Stimulated activated CD4-positive, alpha-beta T cell treated with anti-CD3 and anti-CD28 coated beads, Interleukin-4, amount 100 ng/mL, for 1 hour (primary cell): ENCODE measurements at regions not wholly inside any gene's neighbourhood (a gene's known extent, or its start where the extent isn't known, plus 50 kb on each side); places are given as distances from the start of the nearest gene placed in this dataset.

Experiments
- DNase-seq: peaks from one replicate; pipeline ENCODE4 v3.0.0-alpha.2; 2020

DNA sequence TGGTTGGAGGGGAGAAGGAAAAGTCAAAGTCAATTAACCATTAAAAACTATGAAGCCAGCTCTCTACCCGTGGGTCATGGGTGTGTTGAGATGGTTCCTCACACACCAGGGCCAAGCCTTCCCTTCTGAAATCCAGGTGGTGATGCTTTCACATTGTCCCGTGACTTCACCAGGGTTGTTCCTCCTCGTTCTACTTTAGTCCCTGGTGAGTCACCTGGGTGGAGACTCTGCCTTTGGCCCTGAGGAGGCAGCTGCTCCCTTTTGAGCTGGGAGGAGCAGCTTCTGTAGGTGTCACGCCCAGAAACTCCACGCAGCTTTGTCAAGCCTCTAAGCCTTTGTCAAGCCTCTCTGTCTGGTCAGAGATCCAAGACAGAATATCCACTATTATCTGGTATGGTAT is 348.3 kb downstream of the BMP4 start:
- DNase-seq = no peak

DNA sequence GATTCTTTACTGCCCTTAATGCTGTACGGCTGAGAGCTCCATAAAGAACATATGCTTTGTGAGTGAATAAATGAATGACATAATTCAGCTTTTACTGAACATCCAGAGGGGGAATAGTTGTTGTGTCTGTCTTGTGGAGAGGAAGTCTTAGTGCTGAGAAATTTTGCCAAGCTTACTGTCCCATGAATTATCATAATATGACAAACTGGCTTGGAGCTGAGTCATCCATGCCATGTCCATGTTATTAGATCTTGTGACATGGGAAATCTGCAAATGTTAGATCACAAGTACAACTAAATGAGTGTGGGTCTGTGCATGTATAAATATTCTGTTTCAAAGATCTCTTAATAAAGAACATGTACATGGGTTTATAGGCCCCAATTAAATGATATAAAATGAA is 350.4 kb downstream of the BMP4 start:
- DNase-seq = no peak

DNA sequence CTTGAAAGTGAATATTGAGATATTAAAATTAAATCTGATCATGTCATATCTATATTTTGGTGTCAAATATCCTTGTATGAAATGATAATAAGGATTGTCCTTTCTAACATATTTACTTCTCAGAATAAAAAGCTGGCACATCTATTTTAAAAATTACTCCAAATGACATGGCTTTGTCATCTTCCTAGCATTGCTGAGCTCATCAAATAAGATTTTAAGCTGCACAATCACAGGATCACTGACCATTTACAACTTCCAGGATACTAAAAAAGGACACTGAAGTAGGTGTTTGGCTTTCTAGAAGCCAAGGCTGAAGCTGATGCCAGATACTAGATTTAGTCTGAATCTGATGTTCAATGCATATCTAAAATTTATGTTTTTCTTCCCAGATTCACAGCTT is 351.1 kb downstream of the BMP4 start:
- DNase-seq = no peak

DNA sequence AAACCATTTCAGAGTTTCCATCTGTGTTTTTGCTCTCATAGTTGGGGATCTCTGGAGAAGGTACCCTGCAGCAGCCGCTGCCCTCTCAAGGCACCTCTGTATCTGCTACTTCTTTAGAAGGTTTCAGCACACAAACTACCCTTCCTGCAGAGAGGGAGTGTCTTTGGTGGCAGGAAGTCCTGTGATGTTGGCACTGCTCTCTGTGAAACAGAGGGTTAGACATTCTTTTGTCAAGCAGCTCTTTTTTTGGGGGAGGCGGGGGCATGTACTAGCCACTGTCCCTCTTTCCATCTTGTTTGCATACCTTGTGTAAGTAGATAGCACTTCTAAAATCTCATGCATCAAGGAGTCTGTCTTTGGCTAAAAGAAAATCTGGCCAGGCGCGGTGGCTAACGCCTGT is 352.6 kb downstream of the BMP4 start:
- DNase-seq = no peak

DNA sequence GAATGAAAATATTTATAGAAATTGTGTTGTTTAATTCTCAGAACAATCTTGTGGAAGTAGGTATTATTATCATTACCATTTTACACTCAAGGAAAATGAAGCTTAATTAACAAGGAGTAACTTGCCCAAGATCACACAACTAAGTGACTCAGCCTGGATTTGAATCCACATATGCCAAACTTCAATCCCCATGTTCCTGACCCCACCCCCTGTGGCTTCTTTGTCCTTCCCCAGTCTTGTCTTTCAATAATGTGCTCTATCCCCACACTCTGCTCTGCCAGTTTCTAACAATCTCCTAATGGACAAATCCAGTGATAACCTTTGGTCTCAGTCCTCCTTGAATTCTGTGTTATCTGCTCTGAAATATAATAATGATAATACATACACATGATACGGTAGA is 355.2 kb downstream of the BMP4 start:
- no peak for DNase-seq

DNA sequence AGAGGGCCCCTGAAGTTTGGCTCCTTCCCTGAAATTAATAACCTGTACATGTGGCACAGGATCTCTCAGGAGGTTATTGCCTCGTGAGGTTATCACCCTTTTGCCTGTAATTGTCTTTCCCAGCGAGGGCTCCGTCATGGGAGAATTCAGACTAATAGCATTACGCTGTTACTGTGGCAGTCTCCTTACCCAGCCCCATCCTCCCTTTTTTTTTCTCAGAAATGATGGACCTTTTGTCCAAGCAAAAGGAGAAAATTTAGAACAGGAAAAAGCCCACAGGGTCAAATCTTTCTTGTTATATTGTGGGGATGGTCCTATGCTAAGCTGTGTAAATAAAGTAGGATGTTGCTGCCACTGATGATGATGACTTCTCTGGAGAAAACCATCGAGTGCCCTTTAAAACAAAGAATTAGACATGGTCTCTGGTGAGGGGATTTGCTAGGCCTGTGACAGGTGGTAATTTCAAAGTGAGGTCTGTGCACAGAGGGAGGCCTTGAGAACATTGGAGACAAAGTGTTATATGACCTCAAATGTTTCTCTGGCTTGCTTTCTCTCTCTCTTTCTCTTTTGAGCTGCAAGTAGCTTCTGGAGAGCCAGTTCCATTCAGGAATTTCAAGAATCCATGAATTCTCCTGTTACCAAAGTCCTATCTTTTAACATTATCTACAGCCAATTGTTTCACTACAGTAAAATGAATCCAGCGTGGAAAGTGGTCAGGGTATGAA is 357.2 kb downstream of the BMP4 start:
- DNase-seq = no peak

DNA sequence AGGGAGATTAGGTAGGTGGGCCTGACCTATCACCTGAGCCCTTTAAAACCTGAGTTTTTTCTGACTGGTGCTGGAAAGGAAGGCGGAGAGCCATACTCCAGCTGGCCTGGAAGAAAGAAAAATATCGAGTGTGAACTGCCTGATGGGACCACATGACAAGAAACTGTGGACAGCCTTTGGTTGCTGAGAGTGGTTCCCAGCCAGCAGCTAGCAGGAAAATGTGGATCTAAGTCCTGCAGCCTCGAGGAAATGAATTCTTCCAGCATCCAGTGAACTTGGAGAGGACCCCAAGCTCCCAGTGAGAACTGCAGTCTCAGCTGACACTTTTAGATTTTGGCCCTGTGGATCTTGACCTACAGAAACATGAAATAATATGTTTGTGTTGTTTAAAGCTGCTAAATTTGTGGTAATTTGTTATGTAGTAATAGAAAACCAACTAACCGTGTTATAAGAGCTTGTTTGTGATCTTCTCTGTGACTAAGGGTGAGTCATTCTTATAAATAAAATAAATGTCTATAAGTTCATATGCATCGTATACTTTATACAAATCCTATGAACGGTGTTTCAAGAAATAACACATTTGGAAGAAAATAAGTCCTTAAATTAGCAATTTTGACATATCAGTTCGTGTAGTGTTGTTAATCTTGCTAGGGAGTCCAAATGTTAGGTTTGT is 359.6 kb downstream of the BMP4 start:
- no peak for DNase-seq

DNA sequence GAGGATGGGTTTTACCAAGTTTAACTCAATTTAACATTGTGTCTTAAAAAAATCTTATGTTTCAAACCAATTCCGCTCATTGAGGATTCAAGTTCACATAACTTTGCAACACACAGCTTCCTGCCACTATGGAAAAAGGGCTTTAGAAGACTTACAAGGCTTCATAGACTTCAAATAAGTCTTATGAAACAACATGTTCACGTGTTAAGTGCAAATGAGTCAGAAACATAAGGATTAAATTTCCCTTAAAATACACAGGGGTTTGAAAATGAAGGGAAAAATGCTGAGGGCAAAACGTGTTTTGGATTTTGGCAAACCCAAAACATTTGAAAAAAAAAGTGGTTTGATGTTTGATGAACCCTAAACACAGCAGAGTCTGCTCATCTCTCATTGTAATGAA is 364.8 kb downstream of the BMP4 start:
- DNase-seq = no peak

DNA sequence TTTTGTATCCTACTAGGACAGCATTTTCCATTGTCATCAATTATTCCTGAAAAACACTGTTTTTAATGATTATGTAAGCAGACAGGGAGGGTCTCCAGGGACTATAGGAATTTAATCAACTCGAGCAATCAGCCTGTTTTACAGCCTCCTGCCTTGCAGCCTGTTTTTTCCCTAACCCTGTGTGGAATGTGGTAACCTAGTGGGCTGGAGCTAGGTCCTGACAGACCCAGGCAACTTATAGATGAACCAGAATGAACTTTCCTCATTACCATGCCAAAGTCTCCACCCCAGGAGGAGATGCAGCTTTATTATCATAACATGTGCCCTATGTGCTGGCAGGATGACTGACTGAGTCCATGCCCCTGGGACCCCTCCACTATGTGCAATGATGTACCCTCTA is 375.1 kb downstream of the BMP4 start:
- no peak for DNase-seq

DNA sequence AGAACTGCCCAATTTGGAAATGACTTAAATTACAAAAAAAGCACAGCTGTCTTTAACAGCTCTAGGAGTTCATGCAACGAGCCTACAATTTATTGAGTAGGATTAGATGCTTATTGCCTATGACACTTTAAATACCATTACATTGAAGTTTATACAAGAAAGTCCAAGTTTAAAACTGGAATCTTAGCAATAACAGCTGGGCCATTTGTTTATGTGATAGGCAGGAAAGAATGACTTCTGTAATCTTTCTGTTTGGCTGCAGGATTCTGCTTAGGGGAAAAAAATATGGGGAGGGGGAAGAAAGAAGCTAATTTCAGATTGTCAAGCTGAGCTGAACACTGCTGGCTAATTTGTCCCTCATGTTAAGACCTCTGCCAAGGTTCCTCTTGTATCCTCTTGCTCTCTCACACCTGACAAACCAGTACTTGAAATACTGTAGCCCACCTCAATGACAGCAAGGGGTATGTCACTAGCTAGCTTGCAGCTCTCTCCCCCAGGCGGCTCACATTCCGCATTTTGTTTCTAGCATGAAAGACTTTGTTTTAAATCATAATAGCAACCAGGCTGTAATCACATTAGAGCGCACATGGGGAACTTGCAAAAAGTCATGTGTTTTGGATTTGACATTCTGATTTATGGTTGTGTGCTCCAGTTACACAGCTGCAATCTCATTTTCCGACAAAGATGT is 384.8 kb downstream of the BMP4 start:
- no peak for DNase-seq

DNA sequence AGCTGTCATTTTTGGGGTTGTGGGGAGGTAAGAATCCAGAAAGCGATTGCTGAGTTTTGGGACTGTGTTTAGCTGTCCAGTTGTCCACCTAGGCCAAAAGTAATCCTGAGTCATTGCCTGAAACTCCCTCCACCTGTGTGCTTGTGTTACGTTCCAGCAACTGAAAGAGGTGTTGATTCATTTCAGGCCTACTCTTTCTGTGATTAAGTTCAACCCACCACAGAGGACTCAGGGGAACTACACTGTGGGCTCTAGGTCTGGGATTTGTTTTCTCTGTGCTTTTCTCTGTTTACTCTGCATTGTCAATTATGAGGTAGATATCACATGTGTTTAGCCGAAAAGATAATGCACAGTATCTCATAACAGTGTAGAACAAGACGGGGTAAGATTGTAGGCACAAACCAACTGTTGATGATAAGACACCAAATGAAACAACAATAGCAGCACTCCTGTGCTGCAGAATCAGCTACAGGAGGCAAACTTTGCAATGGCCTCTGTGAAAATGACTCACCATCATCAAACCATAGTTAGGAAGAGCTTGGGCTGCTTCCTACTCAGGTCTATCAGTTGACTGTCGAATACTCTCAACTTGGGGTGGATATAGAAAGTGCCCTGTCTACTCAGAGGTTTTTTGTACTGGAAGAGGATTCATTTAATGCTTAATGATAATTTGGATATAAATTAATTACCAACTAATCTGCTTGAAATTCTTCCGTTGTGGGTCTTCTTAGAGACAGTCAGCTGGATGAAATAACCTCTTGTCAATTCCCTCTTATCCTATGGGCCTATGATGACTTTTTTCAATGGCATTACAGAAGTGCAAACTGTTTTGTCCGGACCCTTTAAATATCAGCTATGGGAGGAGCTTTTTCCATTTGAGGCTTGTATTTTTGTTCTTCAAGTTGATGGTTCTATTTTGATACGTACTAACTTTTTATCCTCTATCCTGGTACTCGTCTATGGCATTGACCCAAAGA is 385.9 kb downstream of the BMP4 start:
- DNase-seq = no peak

DNA sequence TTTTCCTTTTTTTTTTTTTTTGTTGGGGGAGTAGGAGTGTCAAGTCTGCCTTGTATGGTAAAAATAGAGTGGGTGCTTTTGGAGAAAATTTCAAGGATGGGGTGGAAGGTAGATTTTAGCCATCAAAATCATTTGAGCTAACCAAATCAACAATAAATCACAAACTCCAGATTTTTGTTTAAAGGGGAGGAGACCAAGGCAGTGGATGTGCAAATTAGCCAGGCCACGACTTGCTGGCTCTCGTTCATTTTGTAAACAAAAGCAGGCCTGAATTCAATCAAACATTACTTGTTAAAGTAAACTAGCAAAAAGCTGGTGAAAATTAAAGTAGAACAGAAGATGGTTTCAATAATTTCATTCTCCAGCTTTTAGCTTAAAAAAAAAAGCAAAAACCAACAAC is 387.2 kb downstream of the BMP4 start:
- DNase-seq = no peak

DNA sequence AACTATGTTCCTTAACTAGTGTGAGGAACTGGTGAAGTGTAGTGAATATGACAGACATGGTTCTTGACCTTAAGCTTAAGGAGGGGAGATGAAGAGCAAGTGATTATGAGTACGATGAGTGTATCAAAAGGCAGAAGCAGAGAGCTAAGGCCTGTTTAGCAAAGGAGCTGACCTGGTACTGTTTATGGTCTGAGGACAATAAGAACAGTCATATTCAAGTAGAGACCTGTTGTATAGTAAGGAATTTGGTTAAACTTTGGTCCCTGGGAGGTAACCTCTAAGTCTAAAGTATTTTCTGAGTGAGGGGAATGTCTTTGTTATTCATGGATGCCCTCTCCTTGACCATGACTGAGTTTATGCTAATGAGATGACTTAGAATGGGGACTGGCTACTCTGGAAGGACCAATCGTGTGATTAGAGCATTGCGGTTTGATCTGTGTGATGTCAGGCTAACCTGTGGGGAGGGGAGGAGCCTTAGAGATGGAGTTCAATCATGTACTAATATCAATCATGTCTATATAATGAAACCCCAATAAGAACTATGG is 389.3 kb downstream of the BMP4 start:
- no peak for DNase-seq

DNA sequence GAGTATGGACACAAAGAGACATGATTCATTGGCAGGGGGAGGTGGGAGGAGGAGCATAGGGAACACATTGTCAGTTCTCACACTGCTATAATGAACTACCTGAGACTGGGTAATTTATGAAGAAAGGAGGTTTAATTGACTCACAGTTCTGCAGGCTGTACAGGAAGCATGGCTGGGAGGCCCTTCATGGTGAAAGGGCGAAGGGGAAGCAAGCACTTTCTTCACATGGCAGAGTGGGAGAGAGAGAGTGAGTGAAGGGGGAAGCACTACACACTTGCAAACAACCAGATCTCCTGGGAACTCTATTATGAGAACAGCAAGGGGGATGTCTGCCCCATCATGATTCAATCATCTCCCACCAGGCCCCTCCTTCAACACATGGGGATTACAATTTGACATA is 391.8 kb downstream of the BMP4 start:
- no peak for DNase-seq

DNA sequence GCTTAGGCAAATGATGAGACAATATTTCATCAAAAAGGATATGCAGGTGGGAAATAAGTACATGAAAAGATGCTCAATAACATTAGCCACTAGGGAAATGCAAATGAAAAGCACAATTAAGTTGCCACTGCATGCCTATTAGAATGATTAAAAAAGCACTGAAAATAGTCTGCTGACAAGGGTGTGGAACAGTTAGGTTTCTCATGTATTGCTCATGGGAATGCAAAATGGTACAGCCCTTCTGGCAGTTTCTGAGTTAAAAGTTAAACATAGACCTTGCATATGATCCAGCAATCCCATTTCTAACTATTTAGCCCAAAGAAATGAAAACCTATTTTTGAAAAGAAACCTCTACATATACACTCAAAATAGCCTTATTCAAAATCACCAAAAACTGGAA is 393.0 kb downstream of the BMP4 start:
- no peak for DNase-seq

DNA sequence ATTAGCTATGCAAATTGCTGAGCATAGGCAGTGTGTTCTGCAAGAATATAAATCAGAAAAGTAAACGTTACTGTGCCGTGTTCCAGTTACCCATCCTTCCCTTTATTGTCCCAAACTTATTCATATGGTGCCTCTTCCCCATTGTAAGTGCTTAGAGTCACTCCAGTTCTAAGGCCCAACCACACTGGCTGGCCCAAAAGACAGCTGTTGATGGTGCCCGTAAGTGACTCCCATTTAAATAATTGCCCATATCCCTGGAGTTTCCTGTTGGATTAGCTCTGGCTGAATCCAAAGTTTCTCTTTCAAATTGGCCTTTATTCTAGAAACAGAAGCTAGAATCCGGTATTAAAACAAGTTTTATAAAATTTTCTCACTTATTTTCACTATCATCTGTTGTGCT is 400.1 kb upstream of the DDHD1 start:
- DNase-seq = no peak

DNA sequence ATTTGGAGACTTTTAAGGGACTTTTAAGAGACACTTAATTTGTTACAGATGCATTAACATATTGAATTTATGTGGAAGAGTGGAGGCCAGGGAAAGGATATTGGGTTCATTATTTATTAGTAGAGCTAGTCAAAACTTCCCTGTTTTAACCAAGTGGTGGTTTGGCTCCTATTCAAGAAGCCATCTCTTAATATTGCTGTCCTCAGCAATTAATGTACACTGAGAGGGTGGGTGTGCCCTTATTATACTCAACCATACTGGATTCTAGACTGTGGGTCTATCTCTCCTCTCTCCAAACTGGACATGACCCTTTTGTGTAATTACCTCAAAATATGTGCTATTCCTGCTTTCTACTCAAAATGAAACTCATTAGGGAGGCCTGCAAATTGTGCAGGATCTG is 398.7 kb upstream of the DDHD1 start:
- DNase-seq = no peak

DNA sequence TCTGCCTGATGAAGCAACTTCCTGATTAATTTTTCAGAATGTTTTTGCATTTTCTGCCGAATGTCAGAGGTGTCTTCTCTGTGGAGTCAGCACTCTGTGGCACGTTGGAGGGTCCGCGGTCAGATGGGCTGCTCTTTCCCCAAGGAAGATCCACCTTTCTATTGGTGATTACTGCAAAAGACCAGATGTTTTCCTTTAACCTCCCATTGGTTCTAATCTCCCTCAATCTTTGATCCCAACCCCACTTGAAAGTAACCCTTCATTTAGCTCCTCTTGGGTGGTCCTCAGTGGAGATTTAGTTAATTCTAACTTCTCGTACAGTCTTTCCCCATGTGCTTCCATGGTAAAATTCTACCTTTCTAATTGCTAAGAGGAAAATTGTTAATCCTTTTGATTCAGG is 397.7 kb upstream of the DDHD1 start:
- no peak for DNase-seq

DNA sequence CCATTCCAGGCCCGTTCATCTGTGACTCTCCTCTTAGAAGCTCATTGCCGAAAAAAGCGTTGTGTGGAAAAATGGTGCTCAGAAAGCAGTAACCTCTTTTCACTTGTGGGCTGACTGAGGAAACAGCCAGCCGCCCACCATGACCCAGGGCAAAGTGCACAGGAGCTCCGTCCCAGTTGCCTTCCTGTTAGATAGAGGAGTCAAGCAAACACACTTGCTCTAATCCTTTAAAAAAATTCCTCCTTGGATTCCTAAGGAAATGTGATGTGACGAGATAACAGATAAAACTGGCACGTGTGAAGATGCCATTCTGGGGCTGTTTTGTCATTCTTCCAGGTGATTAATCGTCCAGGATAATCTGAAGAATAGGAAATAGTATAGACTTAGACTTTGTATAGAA is 396.8 kb upstream of the DDHD1 start:
- DNase-seq = no peak

DNA sequence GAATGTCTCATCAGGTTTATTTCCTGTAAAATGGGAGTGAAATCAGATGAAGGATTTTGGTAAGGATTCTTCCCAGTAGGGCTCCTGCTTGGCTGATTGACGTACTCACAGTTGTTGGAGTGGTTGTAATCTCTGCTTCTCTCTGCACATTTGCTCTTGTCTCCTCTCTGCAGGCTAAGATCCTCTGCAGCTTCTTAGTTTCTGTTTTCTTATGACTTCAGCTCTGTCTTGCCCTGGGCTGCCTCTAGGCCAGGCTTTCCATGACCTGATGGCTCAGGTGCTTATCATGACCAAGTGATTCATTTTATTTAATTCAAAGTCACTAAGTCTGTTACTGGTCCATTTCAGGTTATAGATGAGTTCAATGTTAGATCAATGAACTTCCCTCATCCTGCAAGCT is 394.5 kb upstream of the DDHD1 start:
- no peak for DNase-seq

DNA sequence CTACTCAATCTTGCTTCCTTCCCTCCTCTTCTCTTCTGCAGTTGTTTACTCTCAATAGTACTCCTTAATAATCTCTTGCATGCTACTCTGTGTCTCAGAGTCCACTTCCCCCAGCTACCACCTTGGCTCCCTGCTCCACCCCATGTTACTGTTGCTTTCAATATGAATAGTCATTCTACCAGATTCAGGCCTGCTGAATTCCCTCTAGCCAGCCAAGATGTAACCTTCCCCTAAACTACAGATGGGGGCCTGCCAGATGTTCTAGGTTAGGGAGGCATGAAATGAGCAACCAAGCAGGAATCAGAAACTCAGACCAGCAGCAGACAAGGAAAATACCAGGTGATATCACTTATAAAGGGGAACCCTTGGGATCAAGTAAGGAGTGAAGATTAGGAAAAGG is 392.1 kb upstream of the DDHD1 start:
- DNase-seq = no peak

DNA sequence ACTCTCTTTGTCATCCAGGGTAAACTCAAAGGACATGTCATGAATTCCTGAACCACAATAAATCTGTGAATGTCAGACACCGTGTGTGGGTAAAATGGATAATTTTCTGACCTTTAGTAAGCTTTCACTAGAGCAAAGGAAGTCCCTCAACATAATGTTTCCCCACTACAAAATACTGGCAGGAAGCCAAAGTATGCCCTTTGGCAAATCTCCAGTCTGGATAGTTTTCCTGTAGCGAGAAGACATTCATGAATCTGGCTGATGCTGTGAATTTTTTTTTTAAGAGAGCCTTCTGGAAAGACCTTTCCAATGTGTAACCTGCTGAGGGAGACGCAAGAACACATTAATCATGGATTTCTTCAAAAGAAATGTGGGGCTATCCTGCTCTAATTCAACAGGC is 389.6 kb upstream of the DDHD1 start:
- no peak for DNase-seq

DNA sequence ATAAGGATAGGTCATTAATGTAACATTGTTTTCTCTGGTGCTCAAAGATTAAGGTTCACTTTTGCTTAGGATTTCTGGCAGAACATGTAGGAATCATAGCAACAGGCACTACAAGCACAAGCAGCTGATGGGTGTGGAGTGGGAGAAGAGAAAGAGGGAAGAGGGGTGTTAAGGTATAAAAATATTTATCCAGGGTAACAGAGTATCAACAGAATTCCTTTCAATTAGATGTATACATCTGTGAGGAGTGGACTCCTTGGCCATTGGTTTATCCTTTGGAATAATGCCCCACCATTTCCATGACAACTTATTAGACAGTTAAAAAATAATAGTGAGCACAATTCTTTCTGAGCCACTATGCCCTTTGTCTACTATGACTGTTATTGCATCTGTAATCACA is 388.3 kb upstream of the DDHD1 start:
- DNase-seq = no peak
